H1 (cell line): ENCODE measurements at regions not wholly inside any gene's neighbourhood (a gene's known extent, or its start where the extent isn't known, plus 50 kb on each side); places are given as distances from the start of the nearest gene placed in this dataset.

Experiments used
- CTCF ChIA-PET: fragments of 300-600 bp; sonication (Branson Sonifier 250); formaldehyde crosslinking; loops from one replicate; lab custom pipeline; 2021; ENCODE audit not compliant: partially characterized antibody; lab: Charles Lee
- POLR2A ChIA-PET: fragments of 300-600 bp; sonication (Branson Sonifier 250); formaldehyde crosslinking; loops from one replicate; lab custom pipeline; 2021; ENCODE audit warnings: inconsistent platforms; ENCODE audit not compliant: partially characterized antibody; lab: Charles Lee
- DNase-seq, 2 experiments: peaks; one replicate each; pipeline versions ENCODE4 v3.0.0 to v3.0.0-alpha.2; 2010 to 2022; ENCODE audit warnings: low spot score in 2 of 2, low read depth in 1 of 2, mixed read lengths in 1 of 2
- FAIRE-seq: peaks from 2 replicates; lab custom pipeline; 2011; peaks lifted over from hg19 to GRCh38; lab: Jason Lieb, UNC
- H2AFZ ChIP-seq: 2 replicates; pipeline ENCODE4 v1.8.1; 2012; ENCODE audit warnings: low read length, inconsistent platforms
- H2AK5ac ChIP-seq: 2 replicates; pipeline ENCODE4 v1.6.1; 2013; ENCODE audit warnings: low read depth, low read length
- H2BK120ac ChIP-seq: replicated peaks from 2 replicates; pipeline ENCODE3; 2013; ENCODE audit warnings: low read depth, low read length, inconsistent platforms
- H2BK12ac ChIP-seq: 2 replicates; pipeline ENCODE4 v1.6.1; 2013; ENCODE audit warnings: low read depth, low read length
- H2BK15ac ChIP-seq: 2 replicates; pipeline ENCODE4 v1.6.1; 2013; ENCODE audit warnings: low read length
- H2BK20ac ChIP-seq: 2 replicates; pipeline ENCODE4 v1.6.1; 2013; ENCODE audit warnings: low read length
- H2BK5ac ChIP-seq: 2 replicates; pipeline ENCODE4 v1.6.1; 2013; ENCODE audit warnings: low read depth, low read length
- H3K14ac ChIP-seq: 2 replicates; pipeline ENCODE4 v1.6.1; 2013; ENCODE audit warnings: inconsistent platforms; ENCODE audit not compliant: insufficient read length
- H3K18ac ChIP-seq: 2 replicates; pipeline ENCODE4 v1.6.1; 2013; ENCODE audit warnings: low read length; ENCODE audit errors: extremely low read depth
- H3K23ac ChIP-seq: 2 replicates; pipeline ENCODE4 v1.6.1; 2013; ENCODE audit warnings: inconsistent platforms; ENCODE audit not compliant: insufficient read length
- H3K23me2 ChIP-seq: 2 replicates; pipeline ENCODE4 v1.6.1; 2013; ENCODE audit warnings: low read depth, low read length
- H3K27ac ChIP-seq: 2 replicates; pipeline ENCODE4 v1.6.1; 2011; ENCODE audit warnings: low read depth, low read length, inconsistent platforms
- H3K27me3 ChIP-seq, 4 experiments: replicated peaks in 1 of 4; 1 replicate in 1 of 4; 2 replicates in 3 of 4; pipeline versions ENCODE4 v1.6.1 to v1.8.1; 2011 to 2013; ENCODE audit warnings: low read length in 3 of 4, mild to moderate bottlenecking in 3 of 4, inconsistent platforms in 2 of 4, mixed read lengths in 2 of 4, moderate library complexity in 1 of 4; ENCODE audit not compliant: control insufficient read depth in 3 of 4, insufficient read depth in 3 of 4; ENCODE audit errors: extremely low read depth in 1 of 4
- H3K36me3 ChIP-seq, 4 experiments: 2 replicates each; pipeline versions ENCODE4 v1.6.1 to v1.8.1; 2011 to 2013; ENCODE audit warnings: mild to moderate bottlenecking in 4 of 4, low read length in 3 of 4, moderate library complexity in 2 of 4, control low read depth in 1 of 4, inconsistent platforms in 1 of 4; ENCODE audit not compliant: insufficient read depth in 4 of 4, control insufficient read depth in 2 of 4
- H3K4ac ChIP-seq: replicated peaks from 2 replicates; pipeline ENCODE3; 2013; ENCODE audit warnings: low read length, low read depth, mixed read lengths, inconsistent platforms; ENCODE audit not compliant: insufficient read length
- H3K4me1 ChIP-seq, 4 experiments: replicated peaks in 1 of 4; 1 replicate in 1 of 4; 2 replicates in 3 of 4; pipeline versions ENCODE4 v1.6.1 to v1.8.1; 2011 to 2013; ENCODE audit warnings: low read length in 3 of 4, inconsistent platforms in 2 of 4, mixed read lengths in 1 of 4; ENCODE audit not compliant: insufficient read depth in 4 of 4, control insufficient read depth in 3 of 4
- H3K4me2 ChIP-seq, 2 experiments: 2 replicates each; pipeline versions ENCODE4 v1.6.1 to v1.8.1; 2011 to 2013; ENCODE audit warnings: low read depth in 2 of 2, low read length in 2 of 2, control low read depth in 1 of 2, inconsistent platforms in 1 of 2, mild to moderate bottlenecking in 1 of 2; ENCODE audit not compliant: insufficient read depth in 1 of 2
- H3K4me3 ChIP-seq, 4 experiments: fragments of 200-600, 300-600 bp in 1 of 4; sonication (generic), shearing (Covaris generic), sonication (Bioruptor Twin) in 1 of 4; 2 replicates each; pipeline versions ENCODE4 v1.5.1 to v1.8.1; 2011 to 2016; ENCODE audit warnings: low read length in 4 of 4, low read depth in 3 of 4, control low read depth in 2 of 4, inconsistent platforms in 2 of 4, mild to moderate bottlenecking in 2 of 4, mixed read lengths in 1 of 4, moderate library complexity in 1 of 4; ENCODE audit not compliant: insufficient read depth in 2 of 4; ENCODE audit errors: extremely low read depth in 1 of 4
- H3K56ac ChIP-seq: replicated peaks from 2 replicates; pipeline ENCODE3; 2013; ENCODE audit warnings: low read depth, mild to moderate bottlenecking, mixed read lengths, low read length, inconsistent platforms; ENCODE audit not compliant: insufficient read length
- H3K79me1 ChIP-seq: 2 replicates; pipeline ENCODE4 v1.6.1; 2013; ENCODE audit warnings: low read depth, low read length, control low read depth
- H3K79me2 ChIP-seq, 2 experiments: 2 replicates each; pipeline versions ENCODE4 v1.6.1 to v1.8.1; 2012 to 2013; ENCODE audit warnings: low read length in 2 of 2, mild to moderate bottlenecking in 2 of 2, inconsistent platforms in 1 of 2; ENCODE audit not compliant: insufficient read depth in 2 of 2, control insufficient read depth in 1 of 2
- H3K9ac ChIP-seq, 4 experiments: replicated peaks in 1 of 4; 1 replicate in 1 of 4; 2 replicates in 3 of 4; pipeline versions ENCODE4 v1.6.1 to v1.8.1; 2011 to 2013; ENCODE audit warnings: low read depth in 3 of 4, low read length in 3 of 4, control low read depth in 2 of 4, mild to moderate bottlenecking in 2 of 4, moderate library complexity in 2 of 4, inconsistent platforms in 1 of 4; ENCODE audit errors: extremely low read depth in 1 of 4
- H3K9me3 ChIP-seq, 2 experiments: 2 replicates each; pipeline versions ENCODE4 v1.6.1 to v1.8.1; 2012 to 2013; ENCODE audit warnings: mild to moderate bottlenecking in 2 of 2, moderate library complexity in 2 of 2, control low read depth in 1 of 2, inconsistent platforms in 1 of 2, low read depth in 1 of 2, low read length in 1 of 2, mixed read lengths in 1 of 2; ENCODE audit not compliant: insufficient read depth in 2 of 2
- H4K20me1 ChIP-seq, 2 experiments: replicated peaks in 1 of 2; 2 replicates each; pipeline versions ENCODE3 to v1.8.1; 2011 to 2013; ENCODE audit warnings: inconsistent platforms in 2 of 2, low read length in 2 of 2, mild to moderate bottlenecking in 1 of 2; ENCODE audit not compliant: insufficient read depth in 2 of 2, control insufficient read depth in 1 of 2
- H4K5ac ChIP-seq: 2 replicates; pipeline ENCODE4 v1.6.1; 2013; ENCODE audit warnings: low read length, low read depth, mixed read lengths, inconsistent platforms; ENCODE audit not compliant: insufficient read length
- H4K8ac ChIP-seq: 2 replicates; pipeline ENCODE4 v1.8.0; 2013; ENCODE audit warnings: mild to moderate bottlenecking, moderate library complexity, low read length, inconsistent platforms; ENCODE audit not compliant: insufficient read depth; ENCODE audit errors: extremely low read depth
- H4K91ac ChIP-seq: replicated peaks from 2 replicates; pipeline ENCODE3; 2013; ENCODE audit warnings: low read length, mixed read lengths, inconsistent platforms; ENCODE audit not compliant: insufficient read length
- ASH2L ChIP-seq: fragments of 200-600, 300-600 bp; sonication (generic); IDR thresholded peaks from one replicate; pipeline ENCODE4 v1.7.1; 2017; ENCODE audit warnings: low read length
- BACH1 ChIP-seq: IDR thresholded peaks from 2 replicates; pipeline ENCODE4 v1.6.1; 2012; ENCODE audit warnings: low read length, improper control_type of control experiment
- BCL11A ChIP-seq, 2 experiments: IDR thresholded peaks; one replicate each; pipeline ENCODE4 v1.6.1; 2011; ENCODE audit warnings: low read depth in 2 of 2, low read length in 2 of 2, mild to moderate bottlenecking in 2 of 2
- CBX8 ChIP-seq: fragments of 300-800, 300-1000 bp; sonication (generic); IDR thresholded peaks from 2 replicates; pipeline ENCODE4 v1.7.1; 2016; ENCODE audit warnings: low read depth, low read length, borderline replicate concordance
- EP300 ChIP-seq, 2 experiments: IDR thresholded peaks; 1 replicate in 1 of 2; 2 replicates in 1 of 2; pipeline ENCODE4 v1.6.1; 2011 to 2012; ENCODE audit warnings: low read depth in 2 of 2, low read length in 2 of 2, mild to moderate bottlenecking in 2 of 2, borderline replicate concordance in 1 of 2, inconsistent platforms in 1 of 2, moderate library complexity in 1 of 2
- JUN ChIP-seq: IDR thresholded peaks from 2 replicates; pipeline ENCODE4 v1.6.1; 2011; ENCODE audit warnings: low read depth, mild to moderate bottlenecking, improper control_type of control experiment, low read length
- JUND ChIP-seq: IDR thresholded peaks from 2 replicates; pipeline ENCODE4 v1.6.1; 2011; ENCODE audit warnings: mild to moderate bottlenecking, improper control_type of control experiment, low read length
- NANOG ChIP-seq: IDR thresholded peaks from 2 replicates; pipeline ENCODE4 v1.6.1; 2011; ENCODE audit warnings: low read length, low read depth, mild to moderate bottlenecking, inconsistent platforms; ENCODE audit not compliant: insufficient read depth, poor library complexity, severe bottlenecking
- SP2 ChIP-seq: IDR thresholded peaks from 2 replicates; pipeline ENCODE4 v1.6.1; 2012; ENCODE audit warnings: mild to moderate bottlenecking, low read length, inconsistent platforms
- WGBS, 2 experiments: shearing (Covaris generic) in 1 of 2; methylation state at CpG; one replicate each; pipeline versions ENCODE4 v1.1.6 to v1.1.7; 2013 to 2015; ENCODE audit warnings: low lambda C conversion rate in 2 of 2, mixed read lengths in 2 of 2, inconsistent platforms in 1 of 2, low coverage in 1 of 2, missing lambda C conversion rate in 1 of 2; ENCODE audit not compliant: insufficient replicate concordance in 2 of 2, insufficient coverage in 1 of 2, insufficient read length in 1 of 2; ENCODE audit errors: extremely low coverage in 1 of 2, missing lambda C conversion rate in 1 of 2; 5-methylcytosine and 5-hydroxymethylcytosine counted together

GRCh38 chr22:44634426-44635321, 67.3 kb upstream of the PRR5 start:
- H3K4ac ChIP-seq = no peak overlapping the region
- WGBS, 2 experiments = 78% methylated on average over 9 of the region's 9 CpGs; no CpG with 5 or more reads in 1 of the 2 experiments

More at GRCh38 chr22:44634426-44635321, 67.3 kb upstream of the PRR5 start:
- H3K36me3 ChIP-seq = no peaks in the 10 kb centered on the region
- peaks cover 2 to 12% (median 9%) of the 10 kb centered on the region in 4 experiments for H3K27me3 ChIP-seq
- no peak overlapping the region for H3K56ac ChIP-seq
- ChIA-PET POLR2A (interaction anchor here (1.1 kb wide), 1 partner anchor 23 kb away, joined by 3 read pairs; no protein-coding TSS in a partner anchor), CTCF (interaction anchor here (0.6 to 0.8 kb wide), 2 partner anchors 12 to 351 kb away, joined by 3 read pairs; no protein-coding TSS in a partner anchor)
- no peak overlapping the region for H3K18ac ChIP-seq
- H2BK5ac ChIP-seq = no peak overlapping the region
- no peak for TF ChIP-seq SP2
- TF ChIP-seq ASH2L = no peak
- no peak for TF ChIP-seq BACH1
- TF ChIP-seq JUN = no peak
- no peak for TF ChIP-seq BCL11A (IDR thresholded peaks at IDR 0.05; ENCODE audit: low read depth in 2 of 2, low read length in 2 of 2)
- TF ChIP-seq CBX8 = no peak
- TF ChIP-seq NANOG = no peak
- no peak for TF ChIP-seq EP300 (IDR thresholded peaks at IDR 0.05; ENCODE audit: borderline replicate concordance in 1 of 2, low read depth in 2 of 2, low read length in 2 of 2)
- TF ChIP-seq JUND = no peak
- H3K79me2 ChIP-seq = no peaks in the 10 kb centered on the region
- H3K14ac ChIP-seq = no peak overlapping the region
- no peak overlapping the region for H4K5ac ChIP-seq
- DNase-seq (no peak), FAIRE-seq (no peak)
- no peaks in the 10 kb centered on the region for H3K79me1 ChIP-seq
- no peak overlapping the region for H3K9ac ChIP-seq
- no peak overlapping the region for H2AK5ac ChIP-seq
- H3K4me1 ChIP-seq = no peaks in the 10 kb centered on the region
- peaks cover 18% of the 10 kb centered on the region; the same call in 1 of the 2 replicates for H3K23me2 ChIP-seq
- H2BK12ac ChIP-seq = no peak overlapping the region
- H2BK120ac ChIP-seq = no peak overlapping the region
- H3K23ac ChIP-seq = no peak overlapping the region
- H3K9me3 ChIP-seq = no peaks in the 10 kb centered on the region
- H4K91ac ChIP-seq = no peak overlapping the region
- no peak overlapping the region for H3K4me3 ChIP-seq
- H4K8ac ChIP-seq = no peak overlapping the region
- H2BK15ac ChIP-seq = no peak overlapping the region
- no peak overlapping the region for H2BK20ac ChIP-seq
- H3K27ac ChIP-seq = no peak overlapping the region
- H3K4me2 ChIP-seq = no peak overlapping the region
- H4K20me1 ChIP-seq = peaks cover 0 to 5% of the 10 kb centered on the region in 2 experiments
- no peak overlapping the region for H2AFZ ChIP-seq
